GM12891 (cell line): ENCODE measurements at regions not wholly inside any gene's neighbourhood (a gene's known extent, or its start where the extent isn't known, plus 50 kb on each side); places are given as distances from the start of the nearest gene placed in this dataset.
"Not testable (repeated sequence)": the region's sequence is repeated elsewhere in the genome, so short reads cannot be mapped to it uniquely, and the experiment has no call there.

ENCODE experiments used
- DNase-seq: peaks from one replicate; pipeline ENCODE4 v3.0.0; 2011; ENCODE audit warnings: low spot score; ENCODE audit not compliant: insufficient read length
- FAIRE-seq: peaks from 2 replicates; lab custom pipeline; 2011; peaks lifted over from hg19 to GRCh38; lab: Jason Lieb, UNC
- PAX5 ChIP-seq: IDR thresholded peaks from 2 replicates; pipeline ENCODE4 v1.6.1; 2011; ENCODE audit warnings: low read length, moderate library complexity, mild to moderate bottlenecking; ENCODE audit not compliant: insufficient read depth, severe bottlenecking
- POLR2A ChIP-seq: IDR thresholded peaks from 2 replicates; pipeline ENCODE4 v1.6.1; 2011; ENCODE audit warnings: low read depth, low read length, control low read depth
- POLR2AphosphoS5 ChIP-seq: IDR thresholded peaks from 2 replicates; pipeline ENCODE4 v1.6.1; 2011; ENCODE audit warnings: low read depth, low read length, control low read depth
- POU2F2 ChIP-seq: IDR thresholded peaks from 2 replicates; pipeline ENCODE4 v1.6.1; 2011; ENCODE audit warnings: low read depth, mild to moderate bottlenecking, control low read depth, low read length, moderate library complexity
- SPI1 ChIP-seq: IDR thresholded peaks from 2 replicates; pipeline ENCODE4 v1.6.1; 2011; ENCODE audit warnings: low read depth, low read length, control low read depth
- TAF1 ChIP-seq: IDR thresholded peaks from 2 replicates; pipeline ENCODE4 v1.6.1; 2011; ENCODE audit warnings: low read depth, low read length, control low read depth

GRCh38 chrX:1103360-1103759, 109.1 kb downstream of the CRLF2 start:
- FAIRE-seq (no peak), DNase-seq (no peak)
- TF ChIP-seq POLR2AphosphoS5 = no peak
- TF ChIP-seq PAX5 = no peak
- TF ChIP-seq POLR2A = no peak
- no peak for TF ChIP-seq SPI1
- TF ChIP-seq POU2F2 = no peak
- no peak for TF ChIP-seq TAF1

GRCh38 chrX:1102786-1103185, 109.7 kb downstream of the CRLF2 start:
- FAIRE-seq = no peak
- no peak for TF ChIP-seq PAX5
- no peak for TF ChIP-seq POLR2AphosphoS5
- TF ChIP-seq TAF1 = no peak
- TF ChIP-seq POLR2A = no peak
- TF ChIP-seq SPI1 = no peak
- no peak for TF ChIP-seq POU2F2

GRCh38 chrX:1102221-1102620, 110.2 kb downstream of the CRLF2 start:
- DNase-seq, FAIRE-seq: not testable (repeated sequence)

More at GRCh38 chrX:1102786-1103185, 109.7 kb downstream of the CRLF2 start:
- no peak for DNase-seq

GRCh38 chrX:1099146-1099770, 113.2 kb downstream of the CRLF2 start:
- FAIRE-seq (no peak), DNase-seq (no peak)
- no peak for TF ChIP-seq PAX5
- no peak for TF ChIP-seq TAF1
- no peak for TF ChIP-seq POU2F2
- TF ChIP-seq POLR2AphosphoS5 = no peak
- no peak for TF ChIP-seq SPI1
- TF ChIP-seq POLR2A = no peak

GRCh38 chrX:1097328-1097727, 115.1 kb downstream of the CRLF2 start:
- FAIRE-seq = no peak
- TF ChIP-seq SPI1 (no peak), TAF1 (no peak), PAX5 (no peak), POLR2A (no peak)

GRCh38 chrX:1094566-1095333, 117.7 kb downstream of the CRLF2 start:
- FAIRE-seq (no peak), DNase-seq (no peak)
- TF ChIP-seq PAX5 (no peak), SPI1 (no peak), POLR2A (no peak), POLR2AphosphoS5 (no peak)

More at GRCh38 chrX:1097328-1097727, 115.1 kb downstream of the CRLF2 start:
- DNase-seq = no peak

GRCh38 chrX:1093586-1094421, 118.6 kb downstream of the CRLF2 start:
- no peak for TF ChIP-seq PAX5
- no peak for TF ChIP-seq SPI1
- no peak for TF ChIP-seq POLR2AphosphoS5
- no peak for TF ChIP-seq POU2F2
- TF ChIP-seq TAF1 = no peak
- no peak for TF ChIP-seq POLR2A
- DNase-seq (no peak), FAIRE-seq (no peak)

- DNase-seq = no peak
- no peak for FAIRE-seq
- TF ChIP-seq SPI1 = no peak
- no peak for TF ChIP-seq POU2F2
- no peak for TF ChIP-seq POLR2AphosphoS5
- no peak for TF ChIP-seq PAX5
- no peak for TF ChIP-seq POLR2A
- TF ChIP-seq TAF1 = no peak
Observed at GRCh38 chrX:1093121-1093520, 119.3 kb downstream of the CRLF2 start.
